ENCODE measurements at regions not wholly inside any gene's neighbourhood (a gene's known extent, or its start where the extent isn't known, plus 50 kb on each side); places are given as distances from the start of the nearest gene placed in this dataset.

GRCh38 chr20:60500038-60500701 is 541.9 kb downstream of the CDH26 start:
- intact Hi-C loops (cut with micrococcal nuclease): no loop called here

- intact Hi-C loops (cut with micrococcal nuclease): no loop called here
Measured at GRCh38 chr20:60501048-60501447, 542.8 kb downstream of the CDH26 start.

- intact Hi-C loops (cut with micrococcal nuclease): no loop called here
Measured at GRCh38 chr20:60502881-60503280, 544.7 kb downstream of the CDH26 start.

- intact Hi-C loops (cut with micrococcal nuclease): no loop called here
Measured at GRCh38 chr20:60505423-60505822, 547.2 kb downstream of the CDH26 start.

GRCh38 chr20:60506061-60506460 is 547.8 kb downstream of the CDH26 start:
- intact Hi-C loops (cut with micrococcal nuclease): no loop called here

GRCh38 chr20:60507087-60507694 is 549.0 kb downstream of the CDH26 start:
- intact Hi-C loops (cut with micrococcal nuclease): no loop called here

- intact Hi-C loops (cut with micrococcal nuclease): no loop called here
Measured at GRCh38 chr20:60509407-60509806, 551.2 kb downstream of the CDH26 start.

- intact Hi-C loops (cut with micrococcal nuclease): no loop called here
Measured at GRCh38 chr20:60510356-60510755, 552.1 kb downstream of the CDH26 start.

GRCh38 chr20:60512443-60512842 is 554.2 kb downstream of the CDH26 start:
- intact Hi-C loops (cut with micrococcal nuclease): no loop called here

- intact Hi-C loops (cut with micrococcal nuclease): no loop called here
Measured at GRCh38 chr20:60513141-60513540, 554.9 kb downstream of the CDH26 start.

GRCh38 chr20:60516442-60516841 is 558.2 kb downstream of the CDH26 start:
- intact Hi-C loops (cut with micrococcal nuclease): no loop called here

GRCh38 chr20:60518022-60518421 is 559.8 kb downstream of the CDH26 start:
- intact Hi-C loops (cut with micrococcal nuclease): no loop called here

GRCh38 chr20:60525397-60525796 is 567.2 kb downstream of the CDH26 start:
- intact Hi-C loops (cut with micrococcal nuclease): no loop called here

- intact Hi-C loops (cut with micrococcal nuclease): no loop called here
Measured at GRCh38 chr20:60527656-60528055, 569.4 kb downstream of the CDH26 start.

GRCh38 chr20:60528141-60528540 is 569.9 kb downstream of the CDH26 start:
- intact Hi-C loops (cut with micrococcal nuclease): no loop called here

- intact Hi-C loops (cut with micrococcal nuclease): no loop called here
Measured at GRCh38 chr20:60529149-60529548, 570.9 kb downstream of the CDH26 start.

- intact Hi-C loops (cut with micrococcal nuclease): no loop called here
Measured at GRCh38 chr20:60535211-60535610, 577.0 kb downstream of the CDH26 start.

- intact Hi-C loops (cut with micrococcal nuclease): no loop called here
Measured at GRCh38 chr20:60540591-60540990, 582.4 kb downstream of the CDH26 start.

- intact Hi-C loops (cut with micrococcal nuclease): no loop called here
Measured at GRCh38 chr20:60541991-60542390, 583.8 kb downstream of the CDH26 start.

- intact Hi-C loops (cut with micrococcal nuclease): no loop called here
Measured at GRCh38 chr20:60543598-60543997, 585.4 kb downstream of the CDH26 start.

GRCh38 chr20:60553095-60553494 is 594.9 kb downstream of the CDH26 start:
- intact Hi-C loops (cut with micrococcal nuclease): no loop called here

- intact Hi-C loops (cut with micrococcal nuclease): no loop called here
Measured at GRCh38 chr20:60558486-60558885, 600.3 kb downstream of the CDH26 start.

- intact Hi-C loops (cut with micrococcal nuclease): no loop called here
Measured at GRCh38 chr20:60559462-60559861, 601.2 kb downstream of the CDH26 start.
